NOMO-1 (cell line): ENCODE measurements at regions not wholly inside any gene's neighbourhood (a gene's known extent, or its start where the extent isn't known, plus 50 kb on each side); places are given as distances from the start of the nearest gene placed in this dataset.
A peak's percentile ranks its signal among the peaks of the same experiment; 100 is the strongest.

Experiments used
- DNase-seq, 2 experiments: peaks; one replicate each; lab custom pipeline; 2025; ENCODE audit not compliant: unreplicated experiment in 2 of 2; lab: John Stamatoyannopoulos, UW

DNA sequence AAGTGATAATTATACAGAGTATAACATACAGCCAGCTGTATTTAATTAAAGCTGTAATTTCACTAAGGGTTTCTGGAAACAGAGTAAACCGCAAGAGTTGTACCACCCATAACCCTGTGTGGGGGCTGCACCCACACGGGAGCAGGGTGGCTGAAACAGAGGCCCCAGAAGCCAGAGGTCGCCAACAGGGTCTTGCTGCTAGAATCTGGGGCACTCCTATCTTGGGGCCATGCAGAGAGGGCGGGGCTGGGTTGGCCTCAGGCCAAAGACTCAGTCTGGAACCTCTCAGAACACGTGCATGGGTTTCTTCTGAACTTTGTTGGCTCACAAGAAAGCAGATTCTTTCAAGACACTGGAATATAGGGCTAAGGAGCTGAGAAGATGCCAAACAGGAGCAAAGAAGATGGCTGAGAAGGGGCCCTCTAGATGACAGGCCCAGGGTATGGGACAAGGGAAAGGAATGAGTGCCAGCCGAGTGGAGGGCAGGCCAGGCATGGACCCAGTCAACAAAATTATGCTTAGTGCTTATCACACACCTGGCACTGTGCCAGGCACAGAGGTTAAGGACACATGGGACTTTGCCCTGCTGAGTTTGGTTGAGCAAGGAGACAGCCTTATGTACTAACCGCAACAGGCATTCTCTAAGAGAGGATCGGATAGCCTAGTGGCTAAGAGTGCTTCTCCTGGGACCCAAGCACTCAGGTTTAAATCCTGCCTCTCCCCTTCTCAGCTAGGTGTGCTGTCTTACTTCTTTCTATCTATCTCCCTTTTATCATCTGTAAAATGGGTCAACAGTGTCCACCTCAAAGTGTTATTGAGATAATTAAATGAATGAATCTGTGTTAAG lies 96.6 kb upstream of the FOXP4 start:
- no peak for DNase-seq

DNA sequence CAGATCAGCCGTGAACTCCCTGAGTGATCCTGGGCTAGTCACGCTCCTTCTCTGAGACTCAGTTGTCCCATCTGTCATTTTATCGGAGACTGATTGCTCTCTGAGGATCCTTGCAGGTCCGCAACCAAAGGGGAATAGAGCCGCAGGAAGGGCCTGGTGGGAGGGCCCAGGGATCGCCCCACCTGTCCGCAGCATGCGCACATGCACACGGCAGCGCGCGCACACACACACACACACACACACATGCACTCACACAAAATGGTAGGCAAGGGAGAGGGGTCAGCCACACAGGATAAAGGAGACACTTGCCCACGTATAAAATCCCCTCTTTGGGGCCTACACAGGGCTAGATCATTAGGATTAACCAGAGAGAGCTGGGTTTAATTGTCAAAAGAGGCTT lies 95.6 kb upstream of the FOXP4 start:
- no peak for DNase-seq

GRCh38 chr6:41451039-41451438 lies 95.1 kb upstream of the FOXP4 start:
- DNase-seq, result no peak

DNA sequence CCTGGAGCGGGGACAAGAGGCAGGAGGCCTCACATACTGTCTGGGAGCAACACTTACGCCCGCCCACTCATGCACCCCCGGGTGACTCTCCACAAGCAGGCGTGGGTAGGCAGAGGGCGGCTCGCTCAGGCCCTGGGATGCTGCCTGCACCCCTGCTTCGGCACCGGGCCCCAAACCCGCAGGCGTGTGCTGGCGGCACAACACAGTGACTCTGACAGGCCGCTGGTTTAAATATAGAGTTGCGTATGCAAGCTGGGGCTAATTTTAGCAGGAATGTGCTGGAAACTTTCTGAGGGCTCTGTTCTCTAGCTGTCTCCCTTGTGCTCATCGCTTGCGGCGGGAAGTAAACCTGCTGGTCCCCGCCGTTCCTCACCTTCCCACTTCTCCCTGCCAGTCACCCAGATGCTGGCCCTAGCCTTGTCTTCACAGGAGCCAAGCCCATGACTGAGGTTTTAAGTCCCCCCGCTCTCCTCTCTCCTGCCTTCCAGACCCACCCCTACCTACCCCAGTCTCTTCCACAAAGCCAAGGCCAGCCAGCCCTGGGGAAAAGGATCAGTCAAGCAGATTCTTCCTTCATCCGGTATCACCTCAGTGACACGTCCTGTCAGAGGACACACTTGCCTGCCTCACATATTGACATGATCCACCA lies 94.5 kb upstream of the FOXP4 start:
- DNase-seq, result no peak

- DNase-seq, result no peak
These were observed 93.4 kb upstream of the FOXP4 start for GRCh38 chr6:41452763-41453162.

DNA sequence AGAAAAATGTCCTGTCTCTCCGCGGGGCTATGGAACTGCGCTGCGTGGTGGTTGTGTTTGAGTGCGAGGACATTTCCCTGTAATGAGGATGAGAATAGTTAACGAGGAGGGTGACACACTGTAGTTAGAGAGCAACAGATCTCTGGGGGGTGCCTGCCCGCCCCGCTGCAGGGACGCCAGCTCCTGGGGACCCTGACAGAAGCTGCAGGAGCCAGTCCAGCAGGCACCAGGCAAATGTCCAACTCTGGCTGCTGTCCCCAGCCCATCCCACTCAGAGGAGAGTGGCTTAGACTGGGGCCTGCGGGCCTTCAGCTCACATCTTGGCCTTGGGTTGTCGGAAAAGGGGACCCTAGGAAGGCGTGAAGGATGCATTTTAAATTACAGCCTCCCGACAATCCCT lies 92.9 kb upstream of the FOXP4 start:
- DNase-seq, result no peak

- DNase-seq, result no peak
These were observed 91.9 kb upstream of the FOXP4 start for GRCh38 chr6:41454189-41454789.

DNA sequence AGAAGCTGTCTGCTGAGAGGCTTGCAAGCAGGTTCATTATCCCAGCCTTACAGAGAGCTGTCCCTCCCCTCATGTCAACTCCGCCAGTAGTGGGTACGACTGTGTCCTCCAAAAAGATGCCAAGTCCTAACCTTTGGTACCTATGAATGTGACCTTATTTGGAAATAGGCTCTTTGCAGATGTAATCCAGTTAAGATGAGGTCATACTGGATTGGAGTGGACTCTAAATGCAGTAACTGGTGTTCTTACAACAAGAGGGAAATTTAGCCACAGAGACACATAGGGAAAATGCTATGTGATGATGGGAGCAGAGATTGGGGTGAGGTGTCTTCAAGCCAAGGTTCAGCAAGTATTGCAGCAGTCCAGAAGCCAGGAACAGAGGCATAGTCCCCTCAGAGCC lies 90.8 kb upstream of the FOXP4 start:
- DNase-seq, result no peak

DNA sequence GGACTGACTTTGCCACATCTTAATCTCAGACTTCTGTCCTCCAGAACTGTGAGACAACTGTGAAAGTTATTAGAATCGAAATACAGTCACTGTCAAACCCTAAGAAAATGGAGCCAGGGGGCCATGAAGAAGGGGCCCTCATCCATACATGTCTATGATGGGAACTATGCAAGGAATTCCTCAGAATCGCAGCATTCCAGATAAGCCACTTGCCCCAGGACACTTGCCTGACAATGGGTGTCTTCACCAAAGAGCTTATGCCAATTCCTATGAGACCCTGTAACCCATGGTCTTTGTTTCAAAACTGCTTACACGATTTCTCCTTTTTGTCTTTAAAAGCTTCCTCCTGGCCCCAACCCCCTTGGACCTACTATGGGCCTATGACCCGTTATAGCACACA lies 90.4 kb upstream of the FOXP4 start:
- no peak for DNase-seq

GRCh38 chr6:41457303-41457670 lies 88.9 kb upstream of the FOXP4 start:
- DNase-seq, result no peak

DNA sequence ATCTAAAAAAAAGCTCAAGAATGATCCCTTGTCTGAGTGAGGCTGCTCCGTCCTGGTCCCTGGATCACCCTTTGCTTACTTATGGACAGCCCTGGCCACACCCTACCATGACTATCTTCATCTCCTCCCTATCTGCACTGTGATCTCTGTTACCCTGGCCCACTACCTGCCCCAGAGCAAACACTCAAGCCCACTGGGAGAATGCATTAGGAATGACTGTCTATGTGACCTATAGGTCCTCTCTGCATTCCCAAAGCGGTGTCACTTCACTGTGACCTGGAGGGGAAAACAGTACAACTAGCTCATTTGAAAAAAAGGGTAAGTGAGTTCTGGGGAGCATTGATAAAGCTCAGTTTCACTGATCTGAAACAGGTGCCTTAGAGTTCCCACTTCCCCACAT lies 86.4 kb upstream of the FOXP4 start:
- no peak for DNase-seq

GRCh38 chr6:41460742-41461336 lies 85.3 kb upstream of the FOXP4 start:
- no peak for DNase-seq

DNA sequence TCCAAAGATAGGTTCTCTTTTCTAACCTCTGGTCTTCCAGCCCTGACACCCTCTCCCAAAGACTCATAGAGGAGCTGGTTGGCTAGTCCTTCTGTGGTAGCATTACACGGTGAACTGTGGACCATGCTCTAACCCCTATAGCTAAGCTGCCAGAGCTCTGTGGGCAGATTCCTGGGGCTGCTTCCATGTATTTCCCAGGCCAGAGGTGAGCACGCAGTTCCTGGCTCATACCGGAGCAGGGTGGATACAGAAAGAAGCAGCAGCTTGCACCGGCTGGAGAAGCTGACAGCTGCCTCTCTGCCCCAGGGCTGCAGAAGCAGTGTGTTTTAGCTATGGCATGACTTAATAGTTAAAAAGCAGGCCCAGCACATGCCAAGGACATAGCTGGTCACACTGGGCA lies 84.1 kb upstream of the FOXP4 start:
- DNase-seq, result no peak

DNA sequence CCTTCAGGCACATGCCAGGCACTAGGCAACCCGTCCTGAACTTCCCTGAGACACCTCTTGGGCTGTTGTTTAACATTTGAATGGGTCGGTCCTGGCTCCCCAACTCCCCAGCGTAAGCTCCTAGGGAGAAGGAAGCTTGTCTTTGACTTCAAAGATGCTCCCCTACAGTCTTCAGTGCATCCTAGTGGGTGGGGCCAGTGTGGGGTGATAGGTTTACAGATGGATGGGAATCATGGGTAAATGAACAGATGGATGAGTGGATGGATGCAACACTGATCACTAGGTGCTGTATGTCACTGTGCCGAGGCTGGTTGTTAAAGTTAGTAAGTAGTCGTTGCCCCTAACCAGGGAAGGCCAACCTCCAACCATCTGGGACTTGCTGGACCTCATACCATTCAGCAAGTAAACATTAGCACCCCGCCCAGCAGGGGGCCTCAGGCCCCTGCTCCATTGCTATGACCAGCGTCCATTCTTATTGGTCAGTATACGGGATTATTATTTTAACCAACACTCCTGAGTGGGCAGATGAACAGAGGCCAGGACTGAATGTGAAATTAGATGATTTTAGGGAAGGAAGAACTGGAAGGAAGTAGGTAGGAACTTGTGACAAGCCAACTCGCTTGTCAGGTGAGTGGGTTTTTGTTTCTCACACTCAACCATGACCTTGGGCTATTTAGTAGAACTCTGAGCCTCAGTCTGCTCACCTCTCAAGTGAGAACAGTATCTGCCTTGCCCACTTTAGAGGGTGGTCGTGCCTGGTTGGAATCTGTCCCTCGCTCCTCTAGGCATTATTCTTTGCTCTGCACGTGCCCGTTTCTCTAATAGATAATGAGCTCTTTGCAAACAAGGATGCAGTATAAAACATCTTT lies 82.9 kb upstream of the FOXP4 start:
- DNase-seq, result peak; percentile 26 to 29

GRCh38 chr6:41464019-41464418 lies 82.2 kb upstream of the FOXP4 start:
- DNase-seq, result no peak

DNA sequence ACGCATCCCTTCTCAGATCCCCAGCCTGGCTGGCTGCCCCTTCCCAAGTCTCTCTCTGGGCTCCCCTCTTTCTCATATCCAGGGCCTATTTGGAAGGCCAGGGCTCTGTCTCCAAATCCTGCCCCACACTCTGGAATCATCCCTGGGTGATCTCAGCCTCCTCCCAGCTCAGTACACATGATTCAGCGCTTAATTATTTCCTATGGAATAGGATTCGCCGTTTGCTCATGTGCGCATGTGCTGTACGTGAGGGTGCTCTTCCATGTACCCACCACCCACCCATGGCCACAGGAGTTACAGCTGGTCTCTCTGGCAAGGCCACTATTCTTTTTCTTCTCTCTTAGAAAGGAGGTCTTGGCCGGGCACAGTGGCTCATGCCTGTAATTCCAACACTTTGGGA lies 81.7 kb upstream of the FOXP4 start:
- no peak for DNase-seq

DNA sequence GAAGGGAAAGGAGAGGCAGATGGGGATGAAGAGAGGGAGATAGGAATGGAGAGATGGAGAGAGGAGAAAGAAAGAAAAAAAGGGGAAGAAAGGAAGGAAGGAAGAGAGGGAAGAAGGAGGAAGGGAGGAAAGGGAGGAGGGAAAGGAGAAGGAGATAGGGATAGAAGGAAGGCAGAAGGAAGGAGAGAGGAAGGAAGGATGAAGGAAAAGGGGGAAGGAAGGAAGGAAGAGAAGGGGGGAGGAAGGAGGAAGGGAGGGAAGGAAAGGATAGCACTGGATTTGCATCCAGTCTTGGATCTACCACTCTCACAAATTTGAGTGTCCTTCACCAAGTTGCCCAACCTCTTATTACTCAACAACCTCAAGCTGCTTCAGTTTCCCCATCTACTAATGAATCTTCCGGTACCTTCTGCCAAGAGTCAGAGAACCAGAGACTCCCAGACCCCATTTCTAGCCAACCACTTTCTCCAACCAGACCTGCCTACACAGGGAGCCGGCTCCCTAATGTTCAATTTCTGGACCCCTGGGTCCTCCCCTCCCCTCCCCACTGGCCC lies 79.7 kb upstream of the FOXP4 start:
- DNase-seq, result peak; percentile 23 to 80

GRCh38 chr6:41467061-41467460 lies 79.1 kb upstream of the FOXP4 start:
- DNase-seq, result no peak

- no peak for DNase-seq
These were observed 78.4 kb upstream of the FOXP4 start for GRCh38 chr6:41467627-41468404.
